ENCODE measurements at regions not wholly inside any gene's neighbourhood (a gene's known extent, or its start where the extent isn't known, plus 50 kb on each side); places are given as distances from the start of the nearest gene placed in this dataset.

GRCh38 chr9:89815061-89815902 is 210.5 kb downstream of the GADD45G start:
- no peaks in the 10 kb centered on the region for H3K36me3 ChIP-seq (ENCODE audit: control insufficient read depth in 1 of 2, insufficient read depth in 2 of 2, low read length in 1 of 2)
- no peaks in the 10 kb centered on the region for H3K4me1 ChIP-seq (ENCODE audit: control insufficient read depth in 1 of 2, insufficient read depth in 2 of 2, low read length in 2 of 2)
- no peaks in the 10 kb centered on the region for H3K9me3 ChIP-seq (ENCODE audit: control insufficient read depth, low read length)
- intact Hi-C loops (cut with DNase I) = no loop called here
- H3K4me3 ChIP-seq (ENCODE audit: low read length in 2 of 2) = no peak overlapping the region
- DNase-seq = no peak
- H3K27me3 ChIP-seq (ENCODE audit: control insufficient read depth in 1 of 2, insufficient read depth in 2 of 2, low read length in 1 of 2) = no peaks in the 10 kb centered on the region
- H3K27ac ChIP-seq (ENCODE audit: low read depth in 1 of 2, low read length in 2 of 2) = no peak overlapping the region
- WGBS, 2 donors = 89 to 95% methylated on average over 9 of the region's 9 CpGs
- ATAC-seq (ENCODE audit: low FRiP score) = no peak

GRCh38 chr9:89815903-89816573 is 211.2 kb downstream of the GADD45G start:
- 86 to 88% methylated on average over 10 of the region's 10 CpGs for WGBS, 2 donors
- Histone ChIP-seq H3K9me3 (ENCODE audit: control insufficient read depth, low read length) (no peaks in the 10 kb centered on the region), H3K4me3 (ENCODE audit: low read length in 2 of 2) (no peak overlapping the region), H3K4me1 (ENCODE audit: control insufficient read depth in 1 of 2, insufficient read depth in 2 of 2, low read length in 2 of 2) (no peaks in the 10 kb centered on the region), H3K27me3 (ENCODE audit: control insufficient read depth in 1 of 2, insufficient read depth in 2 of 2, low read length in 1 of 2) (no peaks in the 10 kb centered on the region), H3K27ac (ENCODE audit: low read depth in 1 of 2, low read length in 2 of 2) (no peak overlapping the region), H3K36me3 (ENCODE audit: control insufficient read depth in 1 of 2, insufficient read depth in 2 of 2, low read length in 1 of 2) (no peaks in the 10 kb centered on the region)
- intact Hi-C loops (cut with DNase I) = no loop called here
- peak in 1 of 2 donors; percentile 67 for DNase-seq
- ATAC-seq (ENCODE audit: low FRiP score) = no peak

GRCh38 chr9:89817151-89817950 is 212.5 kb downstream of the GADD45G start:
- Histone ChIP-seq H3K4me1 (ENCODE audit: control insufficient read depth in 1 of 2, insufficient read depth in 2 of 2, low read length in 2 of 2) (no peaks in the 10 kb centered on the region), H3K9me3 (ENCODE audit: control insufficient read depth, low read length) (no peaks in the 10 kb centered on the region), H3K36me3 (ENCODE audit: control insufficient read depth in 1 of 2, insufficient read depth in 2 of 2, low read length in 1 of 2) (no peaks in the 10 kb centered on the region), H3K27me3 (ENCODE audit: control insufficient read depth in 1 of 2, insufficient read depth in 2 of 2, low read length in 1 of 2) (no peaks in the 10 kb centered on the region), H3K4me3 (ENCODE audit: low read length in 2 of 2) (no peak overlapping the region), H3K27ac (ENCODE audit: low read depth in 1 of 2, low read length in 2 of 2) (no peak overlapping the region)
- intact Hi-C loops (cut with DNase I) = no loop called here
- DNase-seq (no peak), ATAC-seq (ENCODE audit: low FRiP score) (no peak)
- WGBS, 2 donors = 24 to 66% methylated on average over 13 of the region's 13 CpGs

GRCh38 chr9:89820337-89820736 is 215.5 kb downstream of the GADD45G start:
- intact Hi-C loops (cut with DNase I) = no loop called here
- 96% methylated on average over 2 of the region's 2 CpGs for WGBS, 2 donors
- no peak for DNase-seq

GRCh38 chr9:89821081-89821480 is 216.3 kb downstream of the GADD45G start:
- DNase-seq (no peak), ATAC-seq (ENCODE audit: low FRiP score) (no peak)
- Histone ChIP-seq H3K36me3 (ENCODE audit: control insufficient read depth in 1 of 2, insufficient read depth in 2 of 2, low read length in 1 of 2) (no peaks in the 10 kb centered on the region), H3K4me3 (ENCODE audit: low read length in 2 of 2) (no peak overlapping the region), H3K9me3 (ENCODE audit: control insufficient read depth, low read length) (no peaks in the 10 kb centered on the region), H3K27ac (ENCODE audit: low read depth in 1 of 2, low read length in 2 of 2) (no peak overlapping the region), H3K4me1 (ENCODE audit: control insufficient read depth in 1 of 2, insufficient read depth in 2 of 2, low read length in 2 of 2) (no peaks in the 10 kb centered on the region), H3K27me3 (ENCODE audit: control insufficient read depth in 1 of 2, insufficient read depth in 2 of 2, low read length in 1 of 2) (no peaks in the 10 kb centered on the region)
- WGBS, 2 donors = 87 to 92% methylated on average over 7 of the region's 7 CpGs
- intact Hi-C loops (cut with DNase I) = no loop called here

More at GRCh38 chr9:89820337-89820736, 215.5 kb downstream of the GADD45G start:
- H3K4me1 ChIP-seq (ENCODE audit: control insufficient read depth in 1 of 2, insufficient read depth in 2 of 2, low read length in 2 of 2) = no peaks in the 10 kb centered on the region
- ATAC-seq (ENCODE audit: low FRiP score) = no peak
- H3K27me3 ChIP-seq (ENCODE audit: control insufficient read depth in 1 of 2, insufficient read depth in 2 of 2, low read length in 1 of 2) = no peaks in the 10 kb centered on the region
- H3K4me3 ChIP-seq (ENCODE audit: low read length in 2 of 2) = no peak overlapping the region
- H3K27ac ChIP-seq (ENCODE audit: low read depth in 1 of 2, low read length in 2 of 2) = no peak overlapping the region
- H3K36me3 ChIP-seq (ENCODE audit: control insufficient read depth in 1 of 2, insufficient read depth in 2 of 2, low read length in 1 of 2) = no peaks in the 10 kb centered on the region
- H3K9me3 ChIP-seq (ENCODE audit: control insufficient read depth, low read length) = no peaks in the 10 kb centered on the region

- 95 to 99% methylated on average over 2 of the region's 2 CpGs for WGBS, 2 donors
- H3K27me3 ChIP-seq (ENCODE audit: control insufficient read depth in 1 of 2, insufficient read depth in 2 of 2, low read length in 1 of 2) = no peaks in the 10 kb centered on the region
- intact Hi-C loops (cut with DNase I) = no loop called here
These were observed 218.2 kb downstream of the GADD45G start for GRCh38 chr9:89822996-89823395.

GRCh38 chr9:89825669-89826068 is 220.9 kb downstream of the GADD45G start:
- no peaks in the 10 kb centered on the region for H3K36me3 ChIP-seq (ENCODE audit: control insufficient read depth in 1 of 2, insufficient read depth in 2 of 2, low read length in 1 of 2)
- ATAC-seq (ENCODE audit: low FRiP score) (no peak), DNase-seq (no peak)
- H3K4me3 ChIP-seq (ENCODE audit: low read length in 2 of 2) = no peak overlapping the region
- H3K4me1 ChIP-seq (ENCODE audit: control insufficient read depth in 1 of 2, insufficient read depth in 2 of 2, low read length in 2 of 2) = no peaks in the 10 kb centered on the region
- intact Hi-C loops (cut with DNase I) = no loop called here
- no peak overlapping the region for H3K27ac ChIP-seq (ENCODE audit: low read depth in 1 of 2, low read length in 2 of 2)
- no peaks in the 10 kb centered on the region for H3K27me3 ChIP-seq (ENCODE audit: control insufficient read depth in 1 of 2, insufficient read depth in 2 of 2, low read length in 1 of 2)
- peaks cover 1% of the 10 kb centered on the region for H3K9me3 ChIP-seq (ENCODE audit: control insufficient read depth, low read length)
- 93 to 94% methylated on average over 4 of the region's 4 CpGs for WGBS, 2 donors

More at GRCh38 chr9:89822996-89823395, 218.2 kb downstream of the GADD45G start:
- Histone ChIP-seq H3K4me3 (ENCODE audit: low read length in 2 of 2) (no peak overlapping the region), H3K27ac (ENCODE audit: low read depth in 1 of 2, low read length in 2 of 2) (no peak overlapping the region), H3K36me3 (ENCODE audit: control insufficient read depth in 1 of 2, insufficient read depth in 2 of 2, low read length in 1 of 2) (no peaks in the 10 kb centered on the region), H3K9me3 (ENCODE audit: control insufficient read depth, low read length) (no peaks in the 10 kb centered on the region), H3K4me1 (ENCODE audit: control insufficient read depth in 1 of 2, insufficient read depth in 2 of 2, low read length in 2 of 2) (no peaks in the 10 kb centered on the region)
- ATAC-seq (ENCODE audit: low FRiP score) (no peak), DNase-seq (no peak)

GRCh38 chr9:89826186-89826585 is 221.4 kb downstream of the GADD45G start:
- no peak for DNase-seq
- Histone ChIP-seq H3K9me3 (ENCODE audit: control insufficient read depth, low read length) (peaks cover 1% of the 10 kb centered on the region), H3K27ac (ENCODE audit: low read depth in 1 of 2, low read length in 2 of 2) (no peak overlapping the region), H3K4me1 (ENCODE audit: control insufficient read depth in 1 of 2, insufficient read depth in 2 of 2, low read length in 2 of 2) (no peaks in the 10 kb centered on the region), H3K27me3 (ENCODE audit: control insufficient read depth in 1 of 2, insufficient read depth in 2 of 2, low read length in 1 of 2) (no peaks in the 10 kb centered on the region), H3K36me3 (ENCODE audit: control insufficient read depth in 1 of 2, insufficient read depth in 2 of 2, low read length in 1 of 2) (no peaks in the 10 kb centered on the region), H3K4me3 (ENCODE audit: low read length in 2 of 2) (no peak overlapping the region)
- WGBS, 2 donors = 94 to 95% methylated on average over 8 of the region's 8 CpGs
- ATAC-seq (ENCODE audit: low FRiP score) = no peak
- intact Hi-C loops (cut with DNase I) = no loop called here
